DMS114 treated with DMSO at 0.1 percent for 48 hours (cell line): ENCODE measurements at regions not wholly inside any gene's neighbourhood (a gene's known extent, or its start where the extent isn't known, plus 50 kb on each side); places are given as distances from the start of the nearest gene placed in this dataset.

Experiments
- DNase-seq: peaks from one replicate; lab custom pipeline; 2025; ENCODE audit not compliant: unreplicated experiment; lab: John Stamatoyannopoulos, UW

DNA sequence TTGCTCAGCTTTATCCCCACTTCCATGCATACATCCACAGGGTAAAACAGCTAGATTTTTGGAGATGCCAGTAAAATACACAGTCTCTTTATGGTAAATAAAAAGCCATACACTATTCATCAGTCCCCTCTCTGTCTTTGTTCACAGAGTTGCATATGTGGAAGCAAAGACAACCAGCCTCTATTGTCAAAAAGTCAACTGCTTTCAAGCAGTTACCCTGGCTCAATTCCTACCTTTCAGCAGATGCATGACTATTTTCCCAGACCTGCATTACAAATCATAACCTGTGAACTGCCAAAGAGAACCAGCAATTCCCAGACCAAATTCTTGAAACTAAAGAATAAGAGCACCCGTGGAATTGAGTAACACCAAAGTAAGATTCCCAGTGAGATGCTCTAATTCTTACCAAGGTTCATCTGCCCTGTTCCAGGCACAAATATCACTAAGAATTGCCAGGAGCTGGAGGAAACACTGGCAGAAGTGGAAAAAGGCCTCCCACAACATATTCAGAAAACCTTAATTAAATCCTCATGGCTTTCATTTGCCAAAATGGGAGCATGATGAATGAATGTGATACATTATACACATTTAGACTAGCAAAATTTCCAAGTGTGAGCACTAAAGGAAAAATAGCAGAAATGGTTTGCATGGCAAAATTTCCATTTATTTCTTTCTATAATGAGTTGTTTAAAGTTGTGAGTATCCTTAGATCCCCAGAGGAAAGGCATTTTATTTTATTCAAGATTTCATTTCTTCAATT, 391.2 kb upstream of the ADGRL3 start:
- no peak for DNase-seq

DNA sequence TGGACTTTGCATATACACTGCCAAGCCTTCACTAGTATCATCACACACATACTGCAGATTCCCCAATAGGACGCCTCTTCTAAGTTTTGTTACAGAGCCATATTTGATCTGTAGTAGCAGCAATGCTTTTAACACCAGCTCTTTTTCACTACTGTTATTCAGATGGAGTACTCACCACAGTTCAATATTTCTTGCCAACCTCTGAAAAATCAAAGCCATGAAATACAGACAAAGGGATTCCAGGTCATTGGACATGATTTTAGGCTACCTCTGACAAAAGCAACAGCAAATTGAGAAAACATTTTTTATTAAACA, 390.7 kb upstream of the ADGRL3 start:
- DNase-seq = no peak

DNA sequence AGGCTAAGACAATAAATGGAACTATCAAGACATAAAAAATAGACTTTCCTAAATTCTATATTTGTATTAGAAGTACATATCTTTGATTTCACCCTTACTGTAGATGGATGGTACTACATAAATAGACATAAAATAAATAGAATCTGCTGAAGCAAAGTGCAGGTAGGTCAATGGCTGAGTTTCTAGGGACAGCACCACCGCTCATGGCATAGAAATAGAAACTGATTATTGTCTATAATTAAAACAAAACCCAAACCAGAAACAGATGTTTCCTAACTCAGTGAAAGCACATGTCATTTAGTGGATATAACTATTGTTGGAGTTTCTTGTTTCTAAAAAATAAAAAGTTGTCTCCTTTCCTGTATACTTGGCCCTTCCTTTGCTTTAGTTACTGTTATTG, 387.3 kb upstream of the ADGRL3 start:
- DNase-seq = no peak

GRCh38 chr4:60814549-60814948, 385.6 kb upstream of the ADGRL3 start:
- DNase-seq = no peak

- DNase-seq = no peak
Observed at GRCh38 chr4:60817609-60818008, 382.5 kb upstream of the ADGRL3 start.

GRCh38 chr4:60822986-60823385, 377.1 kb upstream of the ADGRL3 start:
- no peak for DNase-seq

GRCh38 chr4:60840020-60840419, 360.1 kb upstream of the ADGRL3 start:
- DNase-seq = no peak

GRCh38 chr4:60846678-60847077, 353.4 kb upstream of the ADGRL3 start:
- DNase-seq = no peak

- DNase-seq = no peak
Observed at GRCh38 chr4:60847614-60848013, 352.5 kb upstream of the ADGRL3 start.

DNA sequence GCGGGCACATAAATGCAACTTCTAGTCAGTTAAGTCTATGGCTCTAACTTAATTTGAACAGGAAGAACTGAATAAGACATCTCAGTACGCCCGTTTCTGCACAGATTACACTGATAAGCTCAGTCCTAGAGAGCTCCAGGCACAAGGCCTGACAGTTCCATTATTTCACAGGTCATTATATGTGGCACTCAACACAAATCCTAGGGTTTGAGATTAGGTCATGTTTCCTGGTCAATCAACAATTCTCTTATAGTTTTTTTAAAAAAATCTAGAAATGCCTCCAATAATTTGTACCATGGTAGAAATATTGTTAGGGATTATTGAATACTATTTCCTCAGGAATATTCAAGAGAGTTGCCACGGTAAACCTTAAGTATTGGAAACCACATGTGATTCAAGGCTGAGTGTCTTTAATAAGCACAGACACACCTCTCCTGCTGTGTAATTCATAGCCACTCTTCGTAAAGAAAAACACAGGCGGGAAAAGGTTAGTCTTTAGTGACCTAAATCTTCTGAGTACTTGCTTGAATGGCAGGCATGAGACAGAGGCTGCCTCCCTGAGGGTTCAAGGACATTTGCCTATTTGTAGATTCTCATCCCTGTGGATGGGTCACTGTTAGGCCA, 342.9 kb upstream of the ADGRL3 start:
- no peak for DNase-seq

DNA sequence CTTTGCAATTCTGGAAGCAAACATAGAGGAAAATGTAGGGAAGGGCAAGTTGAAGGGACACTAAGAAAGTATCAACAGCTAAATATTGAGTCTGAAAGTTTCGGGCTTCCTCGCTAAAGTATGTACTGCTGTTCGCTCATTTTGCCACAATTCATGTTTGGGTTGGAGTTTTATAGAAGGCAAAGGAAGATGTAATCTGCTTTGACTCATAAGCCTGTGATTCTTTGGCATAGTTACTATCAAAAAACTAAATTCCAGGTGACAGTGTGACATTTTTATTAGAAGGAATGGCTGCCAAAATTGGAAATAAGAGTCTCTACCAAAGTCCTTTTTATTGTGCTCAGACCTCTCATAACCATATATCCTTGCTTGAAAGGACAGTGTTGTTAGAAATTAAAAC, 336.7 kb upstream of the ADGRL3 start:
- DNase-seq = no peak

GRCh38 chr4:60865273-60865672, 334.9 kb upstream of the ADGRL3 start:
- no peak for DNase-seq

DNA sequence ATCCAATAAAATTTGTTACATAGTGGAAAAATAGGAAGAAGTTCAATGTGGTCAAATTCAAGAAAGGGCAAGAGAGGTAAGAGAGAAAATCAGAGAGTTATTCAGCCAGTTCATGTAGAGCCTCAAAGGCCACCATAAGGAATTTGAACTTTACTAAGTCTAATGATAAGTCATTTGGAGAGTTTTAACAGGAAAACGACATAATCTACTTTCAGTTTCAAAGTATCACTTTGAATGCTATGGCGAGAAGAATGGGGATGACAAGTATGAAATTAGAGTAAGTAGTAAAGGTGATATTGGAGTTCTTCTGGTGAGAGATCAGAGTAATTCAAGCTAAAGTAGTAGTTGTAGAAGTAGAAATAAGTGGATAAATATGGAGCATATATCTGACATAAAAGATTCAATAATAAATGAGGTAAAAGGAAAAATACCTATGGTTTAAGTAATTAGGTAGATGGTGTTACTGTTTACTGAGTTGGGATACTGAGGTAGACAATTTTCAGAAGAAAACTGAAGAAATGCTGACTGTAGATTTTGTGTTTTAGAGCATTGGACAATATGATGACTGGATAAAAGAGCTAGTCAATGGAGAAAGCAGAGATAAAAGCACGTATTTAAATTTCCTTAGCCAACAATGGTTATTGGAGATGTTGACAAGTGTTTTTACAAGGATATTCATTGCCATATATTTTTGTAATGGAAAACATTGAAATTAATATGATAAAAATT, 331.7 kb upstream of the ADGRL3 start:
- no peak for DNase-seq

- DNase-seq = no peak
Observed at GRCh38 chr4:60879135-60879701, 320.9 kb upstream of the ADGRL3 start.

GRCh38 chr4:60884587-60884986, 315.5 kb upstream of the ADGRL3 start:
- no peak for DNase-seq

DNA sequence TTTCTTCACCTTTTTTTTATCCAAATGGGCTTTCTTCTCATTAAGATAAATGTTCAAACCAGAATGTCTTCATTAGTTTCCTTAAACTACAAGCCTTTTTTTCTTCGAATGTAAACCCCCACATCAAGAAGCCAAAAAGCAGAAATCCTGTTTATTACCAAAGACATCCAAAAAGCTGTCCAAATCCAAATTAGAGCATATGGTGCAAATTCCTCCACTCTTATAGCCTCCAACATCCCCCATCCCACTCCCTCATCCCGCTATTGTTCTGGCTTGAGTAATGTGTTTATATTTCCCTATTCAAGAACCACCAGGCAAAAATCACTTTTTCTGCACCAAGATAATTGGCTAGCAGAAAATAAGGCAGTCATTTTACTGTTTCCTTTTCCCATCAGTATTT, 315.1 kb upstream of the ADGRL3 start:
- no peak for DNase-seq

DNA sequence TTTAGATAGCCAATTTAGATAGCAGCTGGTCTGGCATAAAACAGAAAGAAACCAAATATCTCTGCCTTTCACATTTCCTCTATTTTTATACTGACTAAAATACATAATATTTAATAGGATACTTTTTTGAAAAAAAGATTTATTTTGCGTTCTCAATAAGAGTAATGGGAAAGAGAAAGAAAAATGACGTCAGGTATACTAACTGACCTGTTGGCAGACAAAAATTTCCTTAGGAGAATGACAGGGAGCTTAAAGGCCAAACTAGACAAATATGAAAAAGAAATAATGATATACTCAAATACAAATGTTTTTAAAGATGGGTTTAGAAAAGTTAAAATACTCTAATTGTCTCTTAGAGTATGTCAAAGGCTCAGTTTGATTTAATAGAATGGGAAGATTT, 309.4 kb upstream of the ADGRL3 start:
- DNase-seq = no peak

DNA sequence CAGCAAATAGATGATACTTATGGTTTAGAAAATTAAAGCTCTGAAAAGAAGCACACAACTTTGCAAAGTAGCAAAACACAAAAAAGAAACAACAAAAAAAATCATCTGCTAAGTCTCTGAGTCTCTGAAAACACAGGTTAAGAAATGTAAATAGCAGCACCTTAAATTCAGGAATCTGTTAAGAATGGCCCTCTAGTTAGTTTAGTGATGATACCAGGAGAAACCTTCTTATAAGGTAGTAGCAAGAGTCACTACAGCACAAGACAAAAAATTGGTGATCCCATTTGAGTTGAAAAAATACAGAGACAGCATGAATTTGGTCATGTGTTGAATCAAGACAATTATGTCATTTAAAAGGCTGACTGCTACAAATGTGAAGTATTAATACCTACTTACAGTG, 308.2 kb upstream of the ADGRL3 start:
- no peak for DNase-seq

- no peak for DNase-seq
Observed at GRCh38 chr4:60897415-60897814, 302.7 kb upstream of the ADGRL3 start.

GRCh38 chr4:60905162-60905561, 295.0 kb upstream of the ADGRL3 start:
- no peak for DNase-seq

- no peak for DNase-seq
Observed at GRCh38 chr4:60911127-60911526, 289.0 kb upstream of the ADGRL3 start.

GRCh38 chr4:60913002-60913401, 287.1 kb upstream of the ADGRL3 start:
- DNase-seq = no peak
